Ishikawa (cell line): ENCODE measurements at regions not wholly inside any gene's neighbourhood (a gene's known extent, or its start where the extent isn't known, plus 50 kb on each side); places are given as distances from the start of the nearest gene placed in this dataset.

Experiments
- CEBPB ChIP-seq: IDR thresholded peaks from 2 replicates; pipeline ENCODE4 v1.6.1; 2012
- CREB1 ChIP-seq: IDR thresholded peaks from 2 replicates; pipeline ENCODE4 v1.6.1; 2012; ENCODE audit warnings: low read depth
- EGR1 ChIP-seq: IDR thresholded peaks from 2 replicates; pipeline ENCODE4 v1.6.1; 2012
- EP300 ChIP-seq: IDR thresholded peaks from 2 replicates; pipeline ENCODE4 v1.6.1; 2012; ENCODE audit warnings: borderline replicate concordance
- FOXM1 ChIP-seq: IDR thresholded peaks from 2 replicates; pipeline ENCODE4 v1.6.1; 2012; ENCODE audit warnings: low read depth, borderline replicate concordance
- NFIC ChIP-seq: IDR thresholded peaks from 2 replicates; pipeline ENCODE4 v1.6.1; 2012
- RAD21 ChIP-seq: IDR thresholded peaks from 2 replicates; pipeline ENCODE4 v1.6.1; 2012; ENCODE audit warnings: low read depth
- TAF1 ChIP-seq: IDR thresholded peaks from 2 replicates; pipeline ENCODE4 v1.6.1; 2012; ENCODE audit warnings: low read depth, mild to moderate bottlenecking
- TCF12 ChIP-seq: IDR thresholded peaks from 2 replicates; pipeline ENCODE4 v1.6.1; 2012; ENCODE audit warnings: low read depth
- TEAD4 ChIP-seq: IDR thresholded peaks from 2 replicates; pipeline ENCODE4 v1.6.1; 2012
- YY1 ChIP-seq: IDR thresholded peaks from 2 replicates; pipeline ENCODE4 v1.6.1; 2012; ENCODE audit warnings: low read depth
- ZBTB7A ChIP-seq: IDR thresholded peaks from 2 replicates; pipeline ENCODE4 v1.6.1; 2012; ENCODE audit warnings: low read depth
- TF ChIP-seq, protein P1 (sequence below): IDR thresholded peaks from 2 replicates; pipeline ENCODE4 v1.6.1; 2012
- TF ChIP-seq, protein P2 (sequence below): IDR thresholded peaks from 2 replicates; pipeline ENCODE4 v1.6.1; 2012; ENCODE audit warnings: low read depth, mild to moderate bottlenecking
- TF ChIP-seq, protein P3 (sequence below): IDR thresholded peaks from 2 replicates; pipeline ENCODE4 v1.6.1; 2012

DNA sequence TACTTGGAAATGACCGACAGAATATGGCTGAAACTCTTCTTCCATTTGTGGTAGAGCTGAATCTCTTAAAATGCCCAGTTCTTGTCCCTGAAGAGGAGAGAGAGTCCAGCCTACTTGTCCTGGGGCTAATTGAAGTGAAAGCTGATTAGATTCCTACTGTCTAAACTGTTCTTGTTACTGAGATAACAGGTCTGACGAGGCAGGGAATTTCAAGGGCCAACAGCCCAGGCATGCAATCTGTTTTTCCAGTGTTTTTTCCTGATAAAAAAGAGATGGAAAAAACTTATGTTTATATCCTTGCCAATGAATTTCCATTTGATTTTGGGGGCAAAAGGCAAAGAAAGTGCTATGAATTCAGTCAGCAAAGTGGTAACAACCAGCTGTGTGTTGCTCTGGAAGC, 195.5 kb downstream of the ETS1 start:
- TF ChIP-seq EP300 (no peak), TEAD4 (no peak), CEBPB (no peak), TAF1 (no peak), ZBTB7A (no peak), RAD21 (no peak), FOXM1 (no peak), YY1 (no peak), CREB1 (no peak), NFIC (no peak), TCF12 (no peak), EGR1 (no peak)
- TF ChIP-seq, protein P1, sequence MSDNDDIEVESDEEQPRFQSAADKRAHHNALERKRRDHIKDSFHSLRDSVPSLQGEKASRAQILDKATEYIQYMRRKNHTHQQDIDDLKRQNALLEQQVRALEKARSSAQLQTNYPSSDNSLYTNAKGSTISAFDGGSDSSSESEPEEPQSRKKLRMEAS = no peak
- TF ChIP-seq, protein P2, sequence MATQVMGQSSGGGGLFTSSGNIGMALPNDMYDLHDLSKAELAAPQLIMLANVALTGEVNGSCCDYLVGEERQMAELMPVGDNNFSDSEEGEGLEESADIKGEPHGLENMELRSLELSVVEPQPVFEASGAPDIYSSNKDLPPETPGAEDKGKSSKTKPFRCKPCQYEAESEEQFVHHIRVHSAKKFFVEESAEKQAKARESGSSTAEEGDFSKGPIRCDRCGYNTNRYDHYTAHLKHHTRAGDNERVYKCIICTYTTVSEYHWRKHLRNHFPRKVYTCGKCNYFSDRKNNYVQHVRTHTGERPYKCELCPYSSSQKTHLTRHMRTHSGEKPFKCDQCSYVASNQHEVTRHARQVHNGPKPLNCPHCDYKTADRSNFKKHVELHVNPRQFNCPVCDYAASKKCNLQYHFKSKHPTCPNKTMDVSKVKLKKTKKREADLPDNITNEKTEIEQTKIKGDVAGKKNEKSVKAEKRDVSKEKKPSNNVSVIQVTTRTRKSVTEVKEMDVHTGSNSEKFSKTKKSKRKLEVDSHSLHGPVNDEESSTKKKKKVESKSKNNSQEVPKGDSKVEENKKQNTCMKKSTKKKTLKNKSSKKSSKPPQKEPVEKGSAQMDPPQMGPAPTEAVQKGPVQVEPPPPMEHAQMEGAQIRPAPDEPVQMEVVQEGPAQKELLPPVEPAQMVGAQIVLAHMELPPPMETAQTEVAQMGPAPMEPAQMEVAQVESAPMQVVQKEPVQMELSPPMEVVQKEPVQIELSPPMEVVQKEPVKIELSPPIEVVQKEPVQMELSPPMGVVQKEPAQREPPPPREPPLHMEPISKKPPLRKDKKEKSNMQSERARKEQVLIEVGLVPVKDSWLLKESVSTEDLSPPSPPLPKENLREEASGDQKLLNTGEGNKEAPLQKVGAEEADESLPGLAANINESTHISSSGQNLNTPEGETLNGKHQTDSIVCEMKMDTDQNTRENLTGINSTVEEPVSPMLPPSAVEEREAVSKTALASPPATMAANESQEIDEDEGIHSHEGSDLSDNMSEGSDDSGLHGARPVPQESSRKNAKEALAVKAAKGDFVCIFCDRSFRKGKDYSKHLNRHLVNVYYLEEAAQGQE = no peak
- TF ChIP-seq, protein P3, sequence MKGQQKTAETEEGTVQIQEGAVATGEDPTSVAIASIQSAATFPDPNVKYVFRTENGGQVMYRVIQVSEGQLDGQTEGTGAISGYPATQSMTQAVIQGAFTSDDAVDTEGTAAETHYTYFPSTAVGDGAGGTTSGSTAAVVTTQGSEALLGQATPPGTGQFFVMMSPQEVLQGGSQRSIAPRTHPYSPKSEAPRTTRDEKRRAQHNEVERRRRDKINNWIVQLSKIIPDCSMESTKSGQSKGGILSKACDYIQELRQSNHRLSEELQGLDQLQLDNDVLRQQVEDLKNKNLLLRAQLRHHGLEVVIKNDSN = no peak

DNA sequence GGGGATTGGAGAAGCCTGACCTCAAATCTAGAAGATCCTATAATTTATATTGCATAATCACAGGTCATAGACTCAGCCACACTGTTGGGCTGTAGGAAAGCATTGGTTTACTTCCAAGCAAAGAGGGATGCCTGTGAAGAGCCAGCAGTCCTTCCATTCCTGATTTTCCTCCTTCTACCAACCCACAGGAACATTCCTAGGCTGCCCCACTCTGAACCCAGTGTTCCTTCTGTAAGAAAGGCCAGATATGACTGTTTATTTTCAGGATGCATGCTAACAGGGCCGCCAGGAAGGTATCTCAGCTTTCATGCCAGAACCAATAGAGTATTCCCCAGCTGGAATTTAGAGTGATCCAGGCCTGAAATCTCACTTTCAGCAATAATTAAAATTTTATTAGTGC, 197.1 kb downstream of the ETS1 start:
- TF ChIP-seq ZBTB7A (no peak), FOXM1 (no peak), YY1 (no peak), RAD21 (no peak), TEAD4 (no peak), NFIC (no peak), TAF1 (no peak), CREB1 (no peak)
- TF ChIP-seq, protein P2 = no peak
- TF ChIP-seq, protein P1 = no peak
- TF ChIP-seq, protein P3 = no peak

DNA sequence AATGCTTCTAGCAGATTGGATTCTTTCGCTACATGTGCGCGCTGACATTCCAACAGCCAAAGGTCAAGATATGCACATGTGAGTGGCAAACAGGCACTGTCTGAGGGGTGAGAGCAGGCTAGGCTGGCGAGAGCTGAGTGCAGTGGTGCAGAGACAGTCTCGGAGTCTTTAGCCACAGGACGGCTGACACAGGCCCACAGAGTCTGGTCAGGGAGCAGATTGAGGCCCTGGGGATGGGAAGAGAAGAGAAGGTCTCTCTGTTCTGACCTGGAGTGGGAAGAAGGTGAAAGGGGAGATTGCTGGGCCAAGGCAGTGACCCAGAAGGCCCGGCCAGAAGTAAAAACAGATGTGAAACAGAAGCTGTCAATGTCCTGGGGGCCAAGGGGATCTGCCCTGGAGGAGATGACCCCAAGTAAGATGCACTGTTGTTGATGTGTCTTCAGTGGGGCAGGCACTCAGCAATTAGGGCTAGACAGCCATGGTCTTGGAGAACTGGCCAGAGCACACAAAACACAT, 197.8 kb downstream of the ETS1 start:
- TF ChIP-seq NFIC (no peak), YY1 (no peak), FOXM1 (no peak), EP300 (no peak), TEAD4 (no peak), CEBPB (no peak), EGR1 (no peak), ZBTB7A (no peak), TAF1 (no peak), RAD21 (no peak), TCF12 (no peak), CREB1 (no peak)
- TF ChIP-seq, protein P2 = no peak
- TF ChIP-seq, protein P1 = no peak
- TF ChIP-seq, protein P3 = no peak
